Activated CD8-positive, alpha-beta memory T cell treated with anti-CD3 and anti-CD28 coated beads for 36 hours (primary cell): ENCODE measurements at regions not wholly inside any gene's neighbourhood (a gene's known extent, or its start where the extent isn't known, plus 50 kb on each side); places are given as distances from the start of the nearest gene placed in this dataset.
"Not testable (repeated sequence)": the region's sequence is repeated elsewhere in the genome, so short reads cannot be mapped to it uniquely, and the experiment has no call there.

Experiments used
- CTCF ChIA-PET: fragments of 350-600 bp; sonication (Branson Sonifier 250); formaldehyde crosslinking; loops from one replicate; lab custom pipeline; 2021; ENCODE audit warnings: antibody characterized with exemption; lab: Charles Lee
- POLR2A ChIA-PET: fragments of 350-600 bp; sonication (Branson Sonifier 250); formaldehyde crosslinking; loops from one replicate; lab custom pipeline; 2021; ENCODE audit warnings: antibody characterized with exemption; lab: Charles Lee

DNA sequence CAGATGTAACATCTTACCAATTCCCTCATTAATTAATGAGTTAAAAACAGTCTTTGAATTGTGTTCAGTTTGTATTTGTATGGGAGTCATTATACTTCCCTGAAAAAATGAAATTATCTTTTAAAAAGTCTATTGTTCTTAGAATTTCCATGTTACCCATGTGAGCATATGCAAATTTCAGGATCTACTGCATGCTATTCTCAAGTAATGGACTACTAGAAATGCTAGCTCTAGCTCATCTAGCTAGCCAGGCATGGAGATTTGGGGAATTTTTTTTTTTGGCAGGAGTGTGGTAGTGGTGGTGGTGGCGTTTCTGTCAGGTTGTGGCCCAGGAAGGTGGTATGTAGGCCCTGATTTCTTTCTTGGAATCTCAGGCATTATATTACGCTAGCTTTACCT lies 218.4 kb downstream of the AEBP2 start:
- CTCF ChIA-PET, result no interaction called here
- POLR2A ChIA-PET, result no interaction called here

DNA sequence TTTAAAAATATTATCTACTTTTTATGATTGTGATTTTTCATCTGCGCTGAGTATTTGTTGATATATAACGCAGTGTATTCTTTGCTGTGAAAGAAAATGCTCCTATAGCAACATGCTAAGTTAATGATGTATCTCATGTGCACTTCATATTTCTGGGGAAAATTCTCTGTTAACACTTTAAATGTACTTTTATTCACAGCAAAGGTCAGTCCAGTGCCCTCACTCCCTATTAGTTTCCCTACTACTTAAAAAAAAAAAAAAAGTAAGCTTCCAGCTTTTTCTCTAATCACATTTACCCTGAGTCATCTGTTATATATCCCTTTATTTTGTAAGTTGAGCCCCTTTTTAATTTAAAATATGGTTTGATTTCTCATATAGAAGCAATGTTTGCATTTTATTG lies 219.8 kb downstream of the AEBP2 start:
- ChIA-PET POLR2A (no interaction called here), CTCF (no interaction called here)

GRCh38 chr12:19659501-19659900 lies 220.2 kb downstream of the AEBP2 start:
- CTCF ChIA-PET, result no interaction called here
- POLR2A ChIA-PET, result no interaction called here

DNA sequence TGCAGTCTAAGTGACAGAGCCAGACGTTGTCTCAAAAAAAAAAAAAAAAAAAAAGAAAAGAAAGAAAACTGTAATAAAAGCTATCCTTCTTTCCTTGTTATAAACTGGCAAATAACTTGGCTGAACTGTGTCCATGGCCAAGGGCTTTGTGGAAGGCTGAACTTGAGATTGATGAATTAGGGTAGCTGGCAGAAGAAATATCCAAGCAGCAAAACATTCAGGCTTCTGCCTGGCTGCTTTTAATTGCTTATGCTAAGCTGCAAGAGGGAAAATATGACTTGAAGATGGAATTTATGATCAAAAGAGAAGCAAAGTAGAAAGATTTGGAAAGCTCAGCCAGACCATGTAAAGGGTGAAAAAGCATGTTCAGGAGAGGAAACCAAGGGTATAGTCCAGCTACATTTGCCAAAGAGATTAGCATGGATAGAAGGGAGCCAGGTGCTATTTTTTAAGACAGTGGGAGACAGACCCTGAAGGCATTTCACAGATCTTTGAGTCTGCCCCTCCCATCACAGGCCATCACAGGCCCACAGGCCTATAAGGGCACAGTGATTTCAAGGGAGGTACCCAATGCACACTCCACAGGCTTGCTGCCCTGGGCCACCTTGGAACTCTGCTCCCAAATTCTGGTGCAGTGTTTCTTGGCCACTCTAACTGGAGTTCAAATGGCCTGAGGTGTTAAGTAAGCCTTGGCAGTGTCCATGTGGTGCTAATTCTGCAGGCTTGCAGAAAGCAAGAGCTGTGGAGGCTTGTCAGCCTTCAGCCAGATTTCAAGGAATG lies 226.0 kb downstream of the AEBP2 start:
- ChIA-PET POLR2A (no interaction called here), CTCF (no interaction called here)

- CTCF ChIA-PET, result no interaction called here
Measured at GRCh38 chr12:19666070-19666469, 226.8 kb downstream of the AEBP2 start.

GRCh38 chr12:19669793-19670192 lies 230.5 kb downstream of the AEBP2 start:
- POLR2A ChIA-PET, result no interaction called here
- CTCF ChIA-PET, result no interaction called here

More at GRCh38 chr12:19666070-19666469, 226.8 kb downstream of the AEBP2 start:
- POLR2A ChIA-PET, result no interaction called here

DNA sequence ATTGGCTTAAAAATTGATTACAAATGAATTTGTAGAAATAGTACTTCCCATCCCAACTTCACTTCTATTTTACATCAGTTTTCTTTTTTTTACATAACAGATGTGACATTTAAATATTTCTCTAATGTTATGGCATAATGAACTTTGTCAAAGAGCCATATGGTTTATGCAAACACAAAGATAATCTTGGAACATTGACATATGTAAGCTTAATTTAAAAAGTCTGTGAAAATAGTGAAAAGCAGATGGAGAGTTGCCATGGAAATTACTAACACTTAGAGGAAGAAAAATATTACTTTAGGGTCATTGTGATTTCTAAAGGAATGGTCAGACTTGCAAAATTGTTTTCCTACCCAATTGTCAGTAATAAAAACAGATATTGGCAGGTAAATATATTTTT lies 232.4 kb downstream of the AEBP2 start:
- ChIA-PET CTCF (interaction anchor here (1.7 kb wide), 1 partner anchor 163 kb away, joined by 3 read pairs; no protein-coding TSS in a partner anchor), POLR2A (no interaction called here)

- CTCF ChIA-PET, result no interaction called here
- POLR2A ChIA-PET, result no interaction called here
Measured at GRCh38 chr12:19674437-19674836, 235.1 kb downstream of the AEBP2 start.

DNA sequence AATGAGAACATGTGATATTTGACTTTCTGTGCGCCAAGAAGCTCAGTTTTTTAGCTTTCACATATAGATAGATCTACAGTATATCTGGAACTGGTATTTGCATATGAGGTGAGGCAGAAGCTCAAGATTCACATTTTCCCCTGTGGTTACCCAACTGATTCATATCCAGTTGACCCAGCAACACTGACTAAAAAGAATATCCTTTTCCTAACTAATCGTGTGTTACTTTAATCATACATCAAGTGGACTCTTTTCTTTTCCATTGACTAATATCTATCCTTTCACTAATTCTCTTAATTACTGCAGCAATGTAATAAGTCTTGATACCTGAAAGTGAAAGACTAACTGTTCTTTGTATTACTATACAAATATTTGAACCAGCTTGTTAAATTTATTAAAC lies 236.1 kb downstream of the AEBP2 start:
- POLR2A ChIA-PET, result no interaction called here
- CTCF ChIA-PET, result no interaction called here

DNA sequence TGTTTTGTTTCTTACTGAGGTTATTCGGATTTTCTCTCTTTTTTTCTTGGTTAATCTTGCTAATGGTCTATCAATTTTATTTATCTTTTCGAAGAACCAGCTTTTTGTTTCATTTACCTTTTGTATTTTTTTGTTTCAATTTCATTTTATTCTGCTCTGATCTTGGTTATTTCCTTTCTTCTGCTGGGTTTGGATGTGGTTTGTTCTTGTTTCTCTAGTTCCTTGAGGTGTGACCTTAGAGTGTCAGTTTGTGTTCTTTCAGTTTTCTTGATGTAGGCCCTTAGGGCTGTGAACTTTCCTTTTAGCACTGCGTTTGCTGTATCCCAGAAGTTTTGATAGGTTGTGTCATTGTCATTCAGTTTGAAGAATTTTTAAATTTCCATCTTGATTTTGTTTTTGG lies 239.2 kb downstream of the AEBP2 start:
- POLR2A ChIA-PET, CTCF ChIA-PET: not testable (repeated sequence)

- ChIA-PET POLR2A (no interaction called here), CTCF (interaction anchor here (0.6 kb wide), 1 partner anchor 104 kb away, joined by 3 read pairs; no protein-coding TSS in a partner anchor)
Measured at GRCh38 chr12:19681007-19681406, 241.7 kb downstream of the AEBP2 start.

GRCh38 chr12:19683178-19683927 lies 244.1 kb downstream of the AEBP2 start:
- POLR2A ChIA-PET, result no interaction called here
- CTCF ChIA-PET, result no interaction called here

- POLR2A ChIA-PET, result no interaction called here
- CTCF ChIA-PET, result interaction anchor here (0.6 kb wide), 1 partner anchor 958 kb away, joined by 3 read pairs; no protein-coding TSS in a partner anchor
Measured at GRCh38 chr12:19687371-19687770, 248.1 kb downstream of the AEBP2 start.

GRCh38 chr12:19688532-19688931 lies 249.2 kb downstream of the AEBP2 start:
- ChIA-PET POLR2A (no interaction called here), CTCF (no interaction called here)

DNA sequence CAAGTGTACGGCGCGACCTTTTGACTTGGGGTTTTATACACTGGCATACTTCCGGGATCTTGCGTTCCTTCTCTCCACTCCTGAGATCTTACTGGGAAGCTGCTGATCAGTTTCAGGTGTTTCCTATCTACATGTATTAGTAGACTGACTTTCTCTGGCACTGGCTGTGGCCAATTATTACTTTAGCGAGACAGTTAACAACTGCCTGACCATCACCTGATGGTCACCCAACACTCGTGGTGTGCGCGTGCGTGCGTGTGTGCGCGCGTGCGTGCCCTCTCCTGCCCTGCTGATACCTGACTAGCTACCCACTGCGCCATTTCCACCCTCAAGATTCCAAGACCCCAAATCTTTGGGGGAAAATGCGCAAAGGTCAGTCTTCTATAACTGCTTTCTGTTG lies 249.9 kb downstream of the AEBP2 start:
- CTCF ChIA-PET, result no interaction called here
- POLR2A ChIA-PET, result no interaction called here

GRCh38 chr12:19689801-19690472 lies 250.6 kb downstream of the AEBP2 start:
- ChIA-PET POLR2A (no interaction called here), CTCF (no interaction called here)

- ChIA-PET CTCF (no interaction called here), POLR2A (no interaction called here)
Measured at GRCh38 chr12:19692091-19692490, 252.8 kb downstream of the AEBP2 start.

- ChIA-PET CTCF (no interaction called here), POLR2A (no interaction called here)
Measured at GRCh38 chr12:19692566-19692965, 253.3 kb downstream of the AEBP2 start.

DNA sequence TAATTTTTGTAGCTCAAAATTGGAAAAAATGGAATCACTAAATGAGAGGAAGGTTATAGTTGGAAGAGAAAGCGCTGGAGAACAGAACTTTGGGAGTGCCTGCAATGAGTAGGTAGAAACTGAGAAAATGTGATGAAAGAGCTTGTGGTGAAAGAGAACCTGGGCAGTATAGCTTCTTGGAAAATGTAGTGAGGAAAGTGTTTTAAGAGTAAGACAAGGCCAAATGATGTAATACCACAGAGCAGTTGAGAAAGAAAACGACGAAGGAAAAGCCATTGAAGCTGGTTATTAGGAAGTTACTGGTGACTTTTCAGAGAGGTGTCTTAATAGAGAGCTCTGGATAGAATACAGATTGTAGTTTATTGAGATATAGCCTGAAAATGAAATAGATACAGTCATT lies 255.3 kb downstream of the AEBP2 start:
- CTCF ChIA-PET, result no interaction called here
- POLR2A ChIA-PET, result no interaction called here
